Ishikawa (cell line): ENCODE measurements at regions not wholly inside any gene's neighbourhood (a gene's known extent, or its start where the extent isn't known, plus 50 kb on each side); places are given as distances from the start of the nearest gene placed in this dataset.

Experiments
- CREB1 ChIP-seq: IDR thresholded peaks from 2 replicates; pipeline ENCODE4 v1.6.1; 2012; ENCODE audit warnings: low read depth
- REST ChIP-seq: IDR thresholded peaks from 2 replicates; pipeline ENCODE4 v1.6.1; 2012; ENCODE audit warnings: low read depth, mild to moderate bottlenecking

GRCh38 chr18:78607784-78608183, 371.8 kb upstream of the SALL3 start:
- TF ChIP-seq REST: no peak
- TF ChIP-seq CREB1: no peak
